ENCODE measurements at regions not wholly inside any gene's neighbourhood (a gene's known extent, or its start where the extent isn't known, plus 50 kb on each side); places are given as distances from the start of the nearest gene placed in this dataset.

DNA sequence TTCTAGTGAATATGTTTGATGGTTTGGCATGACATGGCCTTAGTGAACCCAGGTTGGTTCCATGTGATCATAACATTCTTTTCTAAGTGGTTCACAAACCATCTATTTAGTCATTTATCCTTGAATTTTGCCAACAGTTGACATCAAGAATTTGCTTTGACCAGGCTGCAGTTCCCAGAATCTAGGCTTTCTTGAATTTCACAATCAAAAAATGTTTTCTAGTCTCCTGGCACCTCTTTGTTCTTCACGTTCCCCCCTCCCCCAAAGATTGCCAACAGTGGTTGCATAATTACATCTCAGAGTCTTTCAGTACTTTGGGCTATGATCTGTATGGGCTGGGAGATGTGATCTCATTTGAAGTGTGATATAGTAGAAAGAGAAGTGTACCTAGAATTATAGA lies 124.0 kb downstream of the GATA6 start:
- TF ChIP-seq, protein P1, sequence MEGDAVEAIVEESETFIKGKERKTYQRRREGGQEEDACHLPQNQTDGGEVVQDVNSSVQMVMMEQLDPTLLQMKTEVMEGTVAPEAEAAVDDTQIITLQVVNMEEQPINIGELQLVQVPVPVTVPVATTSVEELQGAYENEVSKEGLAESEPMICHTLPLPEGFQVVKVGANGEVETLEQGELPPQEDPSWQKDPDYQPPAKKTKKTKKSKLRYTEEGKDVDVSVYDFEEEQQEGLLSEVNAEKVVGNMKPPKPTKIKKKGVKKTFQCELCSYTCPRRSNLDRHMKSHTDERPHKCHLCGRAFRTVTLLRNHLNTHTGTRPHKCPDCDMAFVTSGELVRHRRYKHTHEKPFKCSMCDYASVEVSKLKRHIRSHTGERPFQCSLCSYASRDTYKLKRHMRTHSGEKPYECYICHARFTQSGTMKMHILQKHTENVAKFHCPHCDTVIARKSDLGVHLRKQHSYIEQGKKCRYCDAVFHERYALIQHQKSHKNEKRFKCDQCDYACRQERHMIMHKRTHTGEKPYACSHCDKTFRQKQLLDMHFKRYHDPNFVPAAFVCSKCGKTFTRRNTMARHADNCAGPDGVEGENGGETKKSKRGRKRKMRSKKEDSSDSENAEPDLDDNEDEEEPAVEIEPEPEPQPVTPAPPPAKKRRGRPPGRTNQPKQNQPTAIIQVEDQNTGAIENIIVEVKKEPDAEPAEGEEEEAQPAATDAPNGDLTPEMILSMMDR (IDR thresholded peaks at IDR 0.05; ENCODE audit: poor library complexity), result no peak
- no peak for TF ChIP-seq EZH2phosphoT487 (IDR thresholded peaks at IDR 0.05; ENCODE audit: low read depth, severe bottlenecking, unreplicated experiment)

Measured in hepatocyte (in vitro differentiated cells).